ENCODE measurements at regions not wholly inside any gene's neighbourhood (a gene's known extent, or its start where the extent isn't known, plus 50 kb on each side); places are given as distances from the start of the nearest gene placed in this dataset.

DNA sequence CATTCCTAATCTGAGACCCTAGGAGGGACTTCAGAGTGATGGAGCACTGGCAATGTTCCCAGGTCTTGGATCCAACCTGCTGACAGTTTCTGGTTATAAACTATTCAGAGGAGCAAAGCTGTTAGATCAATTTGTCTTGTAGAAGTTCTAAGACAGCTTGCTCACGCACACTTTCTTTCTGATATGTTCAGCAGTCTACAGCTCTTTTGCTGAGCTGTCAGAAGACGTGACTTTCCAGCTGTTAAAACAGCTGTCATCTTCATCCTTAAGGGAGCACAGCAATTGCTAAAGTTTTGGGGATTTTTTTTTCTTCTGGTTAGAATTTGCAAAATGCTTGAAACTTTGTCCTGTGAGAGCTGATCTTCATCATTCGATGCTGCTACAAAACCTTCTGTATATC lies 823.1 kb downstream of the SORCS1 start:
- no peaks in the 10 kb centered on the region for H3K36me3 ChIP-seq (ENCODE audit: insufficient read depth, low read length)
- H3K27me3 ChIP-seq (ENCODE audit: insufficient read depth, low read length), result no peaks in the 10 kb centered on the region
- no peaks in the 10 kb centered on the region for H3K4me1 ChIP-seq (ENCODE audit: insufficient read depth, low read length)
- H3K9me3 ChIP-seq (ENCODE audit: low read length), result no peaks in the 10 kb centered on the region
- no peak overlapping the region for H2AFZ ChIP-seq (ENCODE audit: low read depth, low read length)
- no peak overlapping the region for H3K4me3 ChIP-seq (ENCODE audit: low read length)

DNA sequence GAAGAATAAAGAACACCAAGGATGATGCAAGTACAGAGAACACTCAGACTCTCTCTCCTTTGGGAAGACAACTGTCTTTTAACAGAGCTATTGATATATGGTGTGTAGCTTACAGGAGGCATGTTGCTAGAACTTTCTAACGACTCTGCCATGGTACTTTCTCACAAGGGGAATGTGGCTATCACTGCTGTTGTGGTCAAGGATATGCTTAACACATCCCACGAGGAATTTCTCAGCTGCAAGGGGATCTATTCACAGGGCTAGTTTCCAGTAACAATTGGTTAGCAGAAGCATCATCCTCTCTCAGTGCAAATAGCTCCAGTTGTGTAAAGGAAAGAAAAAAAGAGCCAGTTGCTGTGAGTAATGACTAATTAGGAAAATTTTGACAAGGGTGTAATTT lies 826.0 kb downstream of the SORCS1 start:
- Histone ChIP-seq H2AFZ (ENCODE audit: low read depth, low read length) (no peak overlapping the region), H3K4me3 (ENCODE audit: low read length) (no peak overlapping the region)

DNA sequence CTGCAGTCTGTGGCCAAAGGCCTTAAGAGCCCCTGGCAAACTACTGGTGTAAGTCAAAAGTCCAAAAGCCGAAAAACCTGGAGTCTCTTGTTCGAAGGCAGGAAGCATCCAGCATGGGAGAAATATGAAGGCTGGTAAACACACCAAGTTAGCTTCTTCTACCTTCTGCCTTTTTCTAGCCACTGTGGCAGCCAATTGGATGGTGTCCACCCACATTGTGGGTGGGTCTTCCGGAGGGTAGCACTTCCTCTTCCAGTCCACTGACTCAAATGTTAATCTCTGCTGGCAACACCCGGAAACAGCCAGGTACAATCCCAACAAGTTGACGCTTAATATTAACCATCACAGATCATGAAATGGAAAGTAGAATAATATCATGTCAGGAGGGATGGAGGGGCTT lies 827.6 kb downstream of the SORCS1 start:
- Histone ChIP-seq H2AFZ (ENCODE audit: low read depth, low read length) (no peak overlapping the region), H3K9me3 (ENCODE audit: low read length) (no peaks in the 10 kb centered on the region), H3K4me1 (ENCODE audit: insufficient read depth, low read length) (no peaks in the 10 kb centered on the region), H3K36me3 (ENCODE audit: insufficient read depth, low read length) (no peaks in the 10 kb centered on the region), H3K4me3 (ENCODE audit: low read length) (no peak overlapping the region), H3K27me3 (ENCODE audit: insufficient read depth, low read length) (no peaks in the 10 kb centered on the region)

More for the DNA sequence above, 826.0 kb downstream of the SORCS1 start:
- Histone ChIP-seq H3K4me1 (ENCODE audit: insufficient read depth, low read length) (no peaks in the 10 kb centered on the region), H3K9me3 (ENCODE audit: low read length) (no peaks in the 10 kb centered on the region), H3K27me3 (ENCODE audit: insufficient read depth, low read length) (no peaks in the 10 kb centered on the region), H3K36me3 (ENCODE audit: insufficient read depth, low read length) (no peaks in the 10 kb centered on the region)

DNA sequence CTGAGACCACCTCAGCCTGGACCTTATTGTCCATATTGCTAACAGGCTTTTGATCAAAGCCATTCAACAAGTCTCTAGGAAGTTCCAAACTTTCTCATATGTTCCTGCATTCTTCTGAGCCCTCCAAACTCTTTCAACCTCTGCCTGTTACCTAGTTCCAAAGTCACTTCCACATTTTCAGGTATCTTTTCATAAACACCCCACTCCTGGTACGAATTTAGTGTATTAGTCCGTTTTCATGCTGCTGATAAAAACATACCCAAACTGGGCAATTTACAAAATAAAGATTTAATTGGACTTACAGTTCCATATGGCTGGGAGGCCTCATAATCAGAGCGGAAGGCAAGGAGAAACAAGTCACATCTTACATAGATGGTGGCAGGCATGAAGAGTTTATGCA lies 836.8 kb downstream of the SORCS1 start:
- Histone ChIP-seq H3K9me3 (ENCODE audit: low read length) (peaks cover 3% of the 10 kb centered on the region), H3K27me3 (ENCODE audit: insufficient read depth, low read length) (no peaks in the 10 kb centered on the region), H3K36me3 (ENCODE audit: insufficient read depth, low read length) (no peaks in the 10 kb centered on the region), H3K4me1 (ENCODE audit: insufficient read depth, low read length) (peaks cover 6% of the 10 kb centered on the region), H3K4me3 (ENCODE audit: low read length) (no peak overlapping the region), H2AFZ (ENCODE audit: low read depth, low read length) (no peak overlapping the region)

DNA sequence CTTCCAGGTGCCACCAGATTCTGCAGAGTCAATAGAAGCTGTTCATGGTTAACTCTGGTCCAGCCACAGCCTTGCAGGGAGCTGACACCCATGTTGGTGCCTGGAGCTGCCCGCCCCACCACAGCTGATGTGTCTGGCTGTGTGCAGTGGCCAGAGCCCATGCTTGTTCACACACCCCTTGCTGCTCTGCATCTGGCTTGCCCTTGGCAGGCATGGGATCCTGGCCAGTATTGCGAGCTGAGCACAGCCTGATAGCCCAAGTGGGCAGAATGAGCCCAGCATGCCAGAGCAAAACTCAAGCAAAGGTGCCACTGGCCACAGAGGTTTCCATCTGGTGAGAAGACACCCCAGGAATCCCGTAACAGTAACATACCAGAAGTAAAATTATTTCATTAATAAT lies 843.6 kb downstream of the SORCS1 start:
- no peaks in the 10 kb centered on the region for H3K36me3 ChIP-seq (ENCODE audit: insufficient read depth, low read length)
- H3K27me3 ChIP-seq (ENCODE audit: insufficient read depth, low read length), result no peaks in the 10 kb centered on the region
- H2AFZ ChIP-seq (ENCODE audit: low read depth, low read length), result no peak overlapping the region
- no peaks in the 10 kb centered on the region for H3K9me3 ChIP-seq (ENCODE audit: low read length)
- peaks cover 13% of the 10 kb centered on the region for H3K4me1 ChIP-seq (ENCODE audit: insufficient read depth, low read length)
- no peak overlapping the region for H3K4me3 ChIP-seq (ENCODE audit: low read length)

DNA sequence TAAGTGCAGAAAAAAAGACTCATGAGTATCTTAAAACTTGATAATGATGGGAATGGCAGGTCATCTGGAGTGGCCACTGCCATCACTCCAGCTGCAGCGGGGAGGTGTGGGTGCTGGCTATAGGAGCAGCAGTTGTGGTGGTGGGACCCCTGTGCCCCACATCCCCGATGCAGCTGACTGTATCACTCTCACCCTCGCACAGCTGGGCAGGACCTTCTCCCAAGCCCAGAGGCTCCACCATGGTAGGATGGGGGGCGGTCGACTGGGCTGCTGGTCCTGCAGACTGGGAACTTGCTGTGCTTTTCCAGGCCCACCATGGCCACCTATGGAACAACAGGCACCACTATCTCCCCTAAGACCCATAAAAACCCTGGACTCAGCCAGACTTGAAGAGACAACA lies 844.4 kb downstream of the SORCS1 start:
- Histone ChIP-seq H3K9me3 (ENCODE audit: low read length) (no peaks in the 10 kb centered on the region), H3K4me3 (ENCODE audit: low read length) (no peak overlapping the region), H3K36me3 (ENCODE audit: insufficient read depth, low read length) (no peaks in the 10 kb centered on the region), H3K27me3 (ENCODE audit: insufficient read depth, low read length) (no peaks in the 10 kb centered on the region), H2AFZ (ENCODE audit: low read depth, low read length) (no peak overlapping the region), H3K4me1 (ENCODE audit: insufficient read depth, low read length) (peaks cover 13% of the 10 kb centered on the region)

DNA sequence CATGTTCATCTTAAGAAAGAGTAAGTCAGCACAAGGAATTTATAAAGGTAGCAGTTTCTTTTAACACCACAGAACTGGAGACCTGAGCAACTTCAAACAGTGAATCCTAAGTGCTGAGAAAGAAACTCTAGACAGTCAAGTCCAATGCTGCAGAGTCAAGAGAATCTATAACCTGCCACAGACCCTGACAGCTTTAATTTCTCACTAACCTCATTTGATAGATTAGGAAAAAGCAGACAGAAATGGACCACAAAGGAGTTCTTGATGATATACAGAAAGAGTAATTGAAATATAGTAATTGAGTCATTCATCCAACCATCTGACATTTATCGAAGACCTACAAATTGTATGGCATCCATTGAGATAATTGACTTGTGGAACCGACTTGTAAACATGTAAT lies 847.0 kb downstream of the SORCS1 start:
- Histone ChIP-seq H3K9me3 (ENCODE audit: low read length) (no peaks in the 10 kb centered on the region), H3K4me1 (ENCODE audit: insufficient read depth, low read length) (peaks cover 6% of the 10 kb centered on the region), H3K27me3 (ENCODE audit: insufficient read depth, low read length) (no peaks in the 10 kb centered on the region), H3K36me3 (ENCODE audit: insufficient read depth, low read length) (no peaks in the 10 kb centered on the region), H2AFZ (ENCODE audit: low read depth, low read length) (no peak overlapping the region), H3K4me3 (ENCODE audit: low read length) (no peak overlapping the region)

DNA sequence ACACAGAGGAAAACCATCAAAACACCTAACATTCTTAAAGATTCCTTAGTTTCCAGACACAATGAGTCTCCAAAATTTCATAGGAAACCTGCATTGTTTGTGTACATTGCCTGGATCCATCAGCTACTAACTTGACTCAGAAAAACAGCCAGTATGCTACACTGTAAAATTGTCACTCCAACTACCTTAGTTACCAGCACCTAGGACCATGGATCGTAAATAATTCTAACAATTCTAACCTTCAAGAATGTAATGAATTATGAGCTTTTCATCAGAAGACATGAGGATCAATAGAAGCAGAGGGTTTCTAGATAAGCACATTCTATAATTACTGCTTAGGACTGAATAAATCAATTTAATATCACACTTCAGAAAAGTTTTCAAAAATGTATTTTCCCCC lies 851.5 kb downstream of the SORCS1 start:
- no peak overlapping the region for H2AFZ ChIP-seq (ENCODE audit: low read depth, low read length)
- no peaks in the 10 kb centered on the region for H3K9me3 ChIP-seq (ENCODE audit: low read length)
- peaks cover 38% of the 10 kb centered on the region for H3K4me1 ChIP-seq (ENCODE audit: insufficient read depth, low read length)
- H3K27me3 ChIP-seq (ENCODE audit: insufficient read depth, low read length), result no peaks in the 10 kb centered on the region
- no peak overlapping the region for H3K4me3 ChIP-seq (ENCODE audit: low read length)
- no peaks in the 10 kb centered on the region for H3K36me3 ChIP-seq (ENCODE audit: insufficient read depth, low read length)

DNA sequence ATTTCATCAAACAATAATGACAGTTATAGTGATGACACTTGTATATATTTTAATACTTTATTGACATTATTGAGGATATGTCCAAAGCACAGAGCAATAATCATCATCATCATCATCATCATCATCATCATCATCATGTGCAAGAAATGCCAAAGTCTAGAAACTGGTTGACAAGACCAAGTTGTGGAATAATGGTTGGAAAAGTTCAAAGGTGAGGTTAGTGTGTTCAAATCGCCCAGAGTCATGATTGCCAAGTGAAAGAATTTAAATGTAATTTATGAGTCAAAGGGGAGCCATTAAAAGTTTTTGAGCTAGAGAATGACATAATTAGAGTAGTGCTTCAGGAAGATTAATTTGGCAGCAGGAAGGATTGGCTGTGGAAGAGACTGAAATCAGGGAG lies 852.4 kb downstream of the SORCS1 start:
- no peaks in the 10 kb centered on the region for H3K27me3 ChIP-seq (ENCODE audit: insufficient read depth, low read length)
- H3K4me1 ChIP-seq (ENCODE audit: insufficient read depth, low read length), result peaks cover 42% of the 10 kb centered on the region
- H3K9me3 ChIP-seq (ENCODE audit: low read length), result no peaks in the 10 kb centered on the region
- H3K36me3 ChIP-seq (ENCODE audit: insufficient read depth, low read length), result no peaks in the 10 kb centered on the region
- H2AFZ ChIP-seq (ENCODE audit: low read depth, low read length), result no peak overlapping the region
- H3K4me3 ChIP-seq (ENCODE audit: low read length), result no peak overlapping the region

DNA sequence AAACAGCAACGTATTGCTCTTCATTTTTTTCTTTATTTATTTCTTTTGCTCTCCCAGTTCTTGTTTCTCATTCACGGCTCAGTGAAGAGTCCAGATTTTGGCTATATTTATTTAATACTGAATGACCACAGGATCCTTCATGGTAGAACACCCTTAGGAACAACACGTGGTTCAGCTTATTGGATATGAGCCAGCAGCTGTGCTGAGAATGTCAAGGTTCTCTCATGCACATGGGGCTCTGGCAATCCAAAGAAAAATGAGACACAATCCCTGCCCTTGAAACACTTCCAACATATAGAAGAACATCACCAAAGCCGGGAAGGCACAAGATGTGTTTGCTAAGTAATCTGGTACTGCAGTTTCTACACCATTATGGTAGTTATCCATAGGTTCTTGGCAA lies 852.9 kb downstream of the SORCS1 start:
- no peak overlapping the region for H2AFZ ChIP-seq (ENCODE audit: low read depth, low read length)
- H3K27me3 ChIP-seq (ENCODE audit: insufficient read depth, low read length), result no peaks in the 10 kb centered on the region
- no peak overlapping the region for H3K4me3 ChIP-seq (ENCODE audit: low read length)
- no peaks in the 10 kb centered on the region for H3K9me3 ChIP-seq (ENCODE audit: low read length)
- H3K4me1 ChIP-seq (ENCODE audit: insufficient read depth, low read length), result peaks cover 38% of the 10 kb centered on the region
- H3K36me3 ChIP-seq (ENCODE audit: insufficient read depth, low read length), result no peaks in the 10 kb centered on the region

DNA sequence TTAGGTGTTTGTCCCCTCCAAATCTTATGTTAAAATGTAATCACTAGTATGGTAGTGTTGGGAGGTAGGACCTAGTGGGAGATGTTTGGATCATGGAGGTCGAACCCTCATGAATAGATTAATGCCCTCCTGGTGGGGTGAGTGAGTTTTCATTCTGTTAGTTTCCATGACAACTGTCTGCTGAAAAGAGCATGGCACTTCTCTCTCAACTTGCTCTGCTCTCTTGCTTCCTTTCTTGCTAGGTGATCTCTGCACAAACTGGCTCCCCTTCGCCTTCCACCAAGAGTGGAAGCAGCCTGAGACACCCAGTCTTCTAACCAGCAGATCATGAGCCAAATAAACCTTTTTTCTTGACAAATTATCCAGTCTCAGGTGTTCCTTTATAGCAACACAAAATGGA lies 853.9 kb downstream of the SORCS1 start:
- Histone ChIP-seq H3K4me3 (ENCODE audit: low read length) (no peak overlapping the region), H3K27me3 (ENCODE audit: insufficient read depth, low read length) (no peaks in the 10 kb centered on the region), H3K36me3 (ENCODE audit: insufficient read depth, low read length) (no peaks in the 10 kb centered on the region), H3K9me3 (ENCODE audit: low read length) (no peaks in the 10 kb centered on the region), H2AFZ (ENCODE audit: low read depth, low read length) (peak overlapping the region; percentile 3), H3K4me1 (ENCODE audit: insufficient read depth, low read length) (peaks cover 38% of the 10 kb centered on the region)

DNA sequence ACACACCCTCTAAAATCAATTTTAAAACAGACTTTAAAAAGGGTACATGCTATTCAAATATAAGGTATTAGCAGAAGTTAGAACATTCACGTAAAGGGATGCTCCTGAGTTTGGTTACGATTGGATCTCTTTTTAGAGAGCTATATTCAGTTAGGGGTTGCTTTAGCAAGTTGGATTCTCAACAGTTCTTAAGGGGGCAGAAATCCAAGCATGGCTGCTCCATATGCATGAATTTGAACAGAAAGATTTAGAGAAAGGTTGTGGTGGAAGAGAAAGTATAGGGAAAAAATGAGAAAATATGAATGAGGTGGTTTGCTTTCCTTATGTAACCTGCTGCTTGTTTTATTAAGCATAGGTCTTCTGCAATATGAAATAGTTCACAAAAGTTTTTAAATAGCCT lies 855.1 kb downstream of the SORCS1 start:
- no peaks in the 10 kb centered on the region for H3K27me3 ChIP-seq (ENCODE audit: insufficient read depth, low read length)
- no peak overlapping the region for H3K4me3 ChIP-seq (ENCODE audit: low read length)
- no peaks in the 10 kb centered on the region for H3K36me3 ChIP-seq (ENCODE audit: insufficient read depth, low read length)
- H3K9me3 ChIP-seq (ENCODE audit: low read length), result no peaks in the 10 kb centered on the region
- H2AFZ ChIP-seq (ENCODE audit: low read depth, low read length), result no peak overlapping the region
- H3K4me1 ChIP-seq (ENCODE audit: insufficient read depth, low read length), result peaks cover 38% of the 10 kb centered on the region

DNA sequence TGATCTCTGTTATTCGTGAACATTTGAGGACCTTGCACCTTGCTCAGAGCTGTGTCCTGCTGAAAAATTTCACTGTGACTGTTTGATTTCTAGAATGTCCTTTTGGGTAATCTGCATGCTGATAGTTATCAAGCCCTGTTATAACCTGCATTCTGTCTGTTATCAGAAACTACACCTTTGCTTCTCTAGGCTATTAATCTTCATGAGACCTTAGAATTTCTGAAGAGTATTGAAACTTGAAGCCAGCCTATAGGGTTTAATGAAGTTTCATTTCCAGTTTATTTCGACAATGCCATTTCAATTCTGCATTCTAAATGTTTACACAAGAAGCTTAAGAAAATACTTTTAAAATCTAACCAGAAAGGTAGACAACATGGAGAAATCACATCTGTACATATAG lies 856.2 kb downstream of the SORCS1 start:
- no peak overlapping the region for H3K4me3 ChIP-seq (ENCODE audit: low read length)

DNA sequence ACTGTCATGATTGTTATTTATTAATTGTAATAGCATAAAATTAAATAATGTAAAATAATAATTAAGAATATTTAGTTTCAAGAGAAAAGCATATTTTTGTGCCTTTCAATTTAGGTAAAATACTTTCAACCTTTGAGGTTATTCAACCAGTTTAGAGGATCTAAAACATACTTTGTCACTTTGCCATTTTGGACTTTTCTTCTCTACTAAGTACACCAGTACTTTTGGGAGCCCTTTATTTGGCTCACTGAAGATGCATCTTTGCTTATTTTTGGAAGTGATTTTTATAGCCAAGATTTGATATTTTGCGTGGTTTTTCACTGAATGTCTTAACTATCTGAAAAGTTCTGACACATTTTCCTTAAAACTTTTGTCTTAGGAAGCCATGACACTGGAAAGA lies 860.5 kb downstream of the SORCS1 start:
- Histone ChIP-seq H3K27me3 (ENCODE audit: insufficient read depth, low read length) (no peaks in the 10 kb centered on the region), H3K36me3 (ENCODE audit: insufficient read depth, low read length) (no peaks in the 10 kb centered on the region), H3K4me3 (ENCODE audit: low read length) (no peak overlapping the region), H3K4me1 (ENCODE audit: insufficient read depth, low read length) (peaks cover 12% of the 10 kb centered on the region), H3K9me3 (ENCODE audit: low read length) (no peaks in the 10 kb centered on the region), H2AFZ (ENCODE audit: low read depth, low read length) (no peak overlapping the region)

More for the DNA sequence above, 856.2 kb downstream of the SORCS1 start:
- no peaks in the 10 kb centered on the region for H3K27me3 ChIP-seq (ENCODE audit: insufficient read depth, low read length)
- peaks cover 38% of the 10 kb centered on the region for H3K4me1 ChIP-seq (ENCODE audit: insufficient read depth, low read length)
- no peak overlapping the region for H2AFZ ChIP-seq (ENCODE audit: low read depth, low read length)
- H3K36me3 ChIP-seq (ENCODE audit: insufficient read depth, low read length), result no peaks in the 10 kb centered on the region
- no peaks in the 10 kb centered on the region for H3K9me3 ChIP-seq (ENCODE audit: low read length)

Measured in neuron (in vitro differentiated cells).